Omental fat pad (tissue), 3 donors: ENCODE measurements at regions not wholly inside any gene's neighbourhood (a gene's known extent, or its start where the extent isn't known, plus 50 kb on each side); places are given as distances from the start of the nearest gene placed in this dataset.

Experiments used
- ATAC-seq: fragments of 150-250 bp; one replicate; pipeline ENCODE4 v1.9.1; 2016; ENCODE audit warnings: mild to moderate bottlenecking, moderate library complexity; ENCODE audit not compliant: low FRiP score
- DNase-seq: peaks from one replicate; pipeline ENCODE4 v3.0.0-alpha.2; 2019; ENCODE audit warnings: low spot score
- TF ChIP-seq, protein P1 (sequence below), 3 donors: fragments of 450-650 bp; IDR thresholded peaks; one replicate each; pipeline ENCODE4 v1.5.1; 2016 to 2017; ENCODE audit warnings: antibody characterized with exemption in 3 of 3, mild to moderate bottlenecking in 3 of 3, moderate library complexity in 2 of 3

- ATAC-seq (no peak), DNase-seq (no peak)
- TF ChIP-seq, protein P1, sequence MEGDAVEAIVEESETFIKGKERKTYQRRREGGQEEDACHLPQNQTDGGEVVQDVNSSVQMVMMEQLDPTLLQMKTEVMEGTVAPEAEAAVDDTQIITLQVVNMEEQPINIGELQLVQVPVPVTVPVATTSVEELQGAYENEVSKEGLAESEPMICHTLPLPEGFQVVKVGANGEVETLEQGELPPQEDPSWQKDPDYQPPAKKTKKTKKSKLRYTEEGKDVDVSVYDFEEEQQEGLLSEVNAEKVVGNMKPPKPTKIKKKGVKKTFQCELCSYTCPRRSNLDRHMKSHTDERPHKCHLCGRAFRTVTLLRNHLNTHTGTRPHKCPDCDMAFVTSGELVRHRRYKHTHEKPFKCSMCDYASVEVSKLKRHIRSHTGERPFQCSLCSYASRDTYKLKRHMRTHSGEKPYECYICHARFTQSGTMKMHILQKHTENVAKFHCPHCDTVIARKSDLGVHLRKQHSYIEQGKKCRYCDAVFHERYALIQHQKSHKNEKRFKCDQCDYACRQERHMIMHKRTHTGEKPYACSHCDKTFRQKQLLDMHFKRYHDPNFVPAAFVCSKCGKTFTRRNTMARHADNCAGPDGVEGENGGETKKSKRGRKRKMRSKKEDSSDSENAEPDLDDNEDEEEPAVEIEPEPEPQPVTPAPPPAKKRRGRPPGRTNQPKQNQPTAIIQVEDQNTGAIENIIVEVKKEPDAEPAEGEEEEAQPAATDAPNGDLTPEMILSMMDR (IDR thresholded peaks at IDR 0.05): no peak
Measured at GRCh38 chr12:23349564-23349963, 599.9 kb downstream of the SOX5 start.

GRCh38 chr12:23350808-23351207, 598.7 kb downstream of the SOX5 start:
- ATAC-seq (no peak), DNase-seq (no peak)
- TF ChIP-seq, protein P1 (IDR thresholded peaks at IDR 0.05): no peak

- ATAC-seq (no peak), DNase-seq (no peak)
- TF ChIP-seq, protein P1 (IDR thresholded peaks at IDR 0.05): no peak
Measured at GRCh38 chr12:23352670-23353069, 596.8 kb downstream of the SOX5 start.

- DNase-seq: no peak
- TF ChIP-seq, protein P1 (IDR thresholded peaks at IDR 0.05): no peak
- ATAC-seq: no peak
Measured at GRCh38 chr12:23354800-23355199, 594.7 kb downstream of the SOX5 start.

GRCh38 chr12:23356440-23356839, 593.0 kb downstream of the SOX5 start:
- ATAC-seq: no peak
- DNase-seq: no peak
- TF ChIP-seq, protein P1 (IDR thresholded peaks at IDR 0.05): no peak

DNA sequence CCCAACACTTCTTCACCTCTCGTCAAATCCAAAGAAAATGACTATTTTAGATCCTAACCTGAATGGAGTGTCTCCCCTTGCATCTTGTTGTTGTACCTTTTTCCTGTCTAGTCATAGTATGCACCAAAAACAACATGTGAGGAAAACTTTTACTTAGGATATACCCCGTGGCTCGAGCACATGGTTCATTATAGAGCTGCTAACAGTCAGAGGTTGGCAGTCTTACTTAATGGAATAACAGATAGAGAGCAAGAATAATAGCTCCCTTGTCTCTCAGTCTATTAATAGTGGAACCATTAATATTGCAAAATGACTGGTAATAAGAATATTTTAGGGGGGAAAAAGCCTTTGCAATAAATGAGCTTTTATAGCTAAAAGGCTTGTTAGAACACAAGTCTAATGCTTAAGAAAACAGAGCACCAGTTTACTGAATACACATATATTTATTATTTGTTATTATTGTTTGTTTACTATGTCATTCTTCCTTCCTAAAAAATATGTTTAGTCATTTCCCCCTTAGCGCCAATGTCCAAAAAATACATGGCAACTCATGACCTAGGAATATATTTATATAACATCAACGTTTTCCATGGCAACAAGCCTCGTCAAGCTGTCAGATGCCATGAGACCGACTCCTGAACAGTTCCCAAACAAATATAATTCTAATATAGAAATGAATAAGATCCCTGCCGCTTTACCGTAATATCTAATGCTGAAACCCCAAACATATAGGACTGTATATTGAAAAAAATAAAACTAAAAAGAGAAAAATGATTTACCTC, 592.4 kb downstream of the SOX5 start:
- DNase-seq (no peak), ATAC-seq (no peak)
- TF ChIP-seq, protein P1 (IDR thresholded peaks at IDR 0.05): no peak
